RWPE1 (cell line): ENCODE measurements at regions not wholly inside any gene's neighbourhood (a gene's known extent, or its start where the extent isn't known, plus 50 kb on each side); places are given as distances from the start of the nearest gene placed in this dataset.

Experiments
- CTCF ChIA-PET: fragments of 350-600 bp; sonication (Branson Sonifier 250); formaldehyde crosslinking; extraction: SDS; loops from one replicate; lab custom pipeline; 2021; lab: Yijun Ruan, JAX
- POLR2A ChIA-PET: fragments of 400-600 bp; formaldehyde crosslinking; extraction: SDS; loops from one replicate; lab custom pipeline; 2020; ENCODE audit warnings: antibody characterized with exemption; ENCODE audit not compliant: low non-redundant PET; lab: Yijun Ruan, JAX
- DNase-seq: peaks from one replicate; pipeline ENCODE4 v3.0.0; 2012; ENCODE audit warnings: low spot score
- H3K27ac ChIP-seq: fragments of 450-650 bp; 2 replicates; pipeline ENCODE4 v1.5.1; 2017
- CTCF ChIP-seq: fragments of 450-650 bp; conservative IDR thresholded peaks from 2 replicates; pipeline ENCODE4 v1.5.1; 2017; ENCODE audit warnings: low read depth, mild to moderate bottlenecking

GRCh38 chr6:94074764-94075163 is 655.4 kb upstream of the EPHA7 start:
- CTCF ChIA-PET: no interaction called here
- TF ChIP-seq CTCF: no peak
- H3K27ac ChIP-seq: no peak overlapping the region
- POLR2A ChIA-PET: no interaction called here
- no peak for DNase-seq

- DNase-seq: no peak
- CTCF ChIA-PET: no interaction called here
- POLR2A ChIA-PET: no interaction called here
- TF ChIP-seq CTCF: 0 out of 2 replicates have a peak, but pooled peaks have one; percentile 15
- no peak overlapping the region for H3K27ac ChIP-seq
Observed at GRCh38 chr6:94071835-94072234, 652.5 kb upstream of the EPHA7 start.

- H3K27ac ChIP-seq: no peak overlapping the region
- TF ChIP-seq CTCF: no peak
- DNase-seq: no peak
- CTCF ChIA-PET: interaction anchor here (0.5 kb wide), 2 partner anchors 641 to 677 kb away, joined by 3 read pairs; no protein-coding TSS in a partner anchor
- POLR2A ChIA-PET: no interaction called here
Observed at GRCh38 chr6:94065707-94066337, 646.5 kb upstream of the EPHA7 start.

- peak; percentile 13; the same call in 1 of the 2 replicates for TF ChIP-seq CTCF
- POLR2A ChIA-PET: no interaction called here
- DNase-seq: peak; percentile 0
- H3K27ac ChIP-seq: no peak overlapping the region
- CTCF ChIA-PET: no interaction called here
Observed at GRCh38 chr6:94052749-94053148, 633.4 kb upstream of the EPHA7 start.

- TF ChIP-seq CTCF: no peak
- no peak overlapping the region for H3K27ac ChIP-seq
- no peak for DNase-seq
- ChIA-PET CTCF (no interaction called here), POLR2A (no interaction called here)
Observed at GRCh38 chr6:94050515-94050914, 631.2 kb upstream of the EPHA7 start.

- DNase-seq: no peak
- H3K27ac ChIP-seq: no peak overlapping the region
- TF ChIP-seq CTCF: no peak
- ChIA-PET CTCF (no interaction called here), POLR2A (no interaction called here)
Observed at GRCh38 chr6:94049001-94049400, 629.6 kb upstream of the EPHA7 start.
